H1 (cell line): ENCODE measurements at regions not wholly inside any gene's neighbourhood (a gene's known extent, or its start where the extent isn't known, plus 50 kb on each side); places are given as distances from the start of the nearest gene placed in this dataset.

ENCODE experiments used
- ATF2 ChIP-seq: IDR thresholded peaks from 2 replicates; pipeline ENCODE4 v1.6.1; 2012; ENCODE audit warnings: low read length, inconsistent platforms
- ATF3 ChIP-seq: IDR thresholded peaks from 2 replicates; pipeline ENCODE4 v1.6.1; 2011; ENCODE audit warnings: low read depth, mild to moderate bottlenecking, low read length; ENCODE audit not compliant: insufficient read depth
- CHD7 ChIP-seq: fragments of 300-600 bp; sonication (generic); IDR thresholded peaks from 2 replicates; pipeline ENCODE4 v1.7.1; 2012; ENCODE audit warnings: low read length, moderate library complexity, mild to moderate bottlenecking, inconsistent platforms; ENCODE audit not compliant: insufficient replicate concordance
- CTCF ChIP-seq, 3 experiments: IDR thresholded peaks; 1 replicate in 2 of 3; 2 replicates in 1 of 3; pipeline versions ENCODE4 v1.5.1 to v1.6.1; 2011; ENCODE audit warnings: low read length in 3 of 3, mild to moderate bottlenecking in 3 of 3, inconsistent platforms in 2 of 3, low read depth in 1 of 3, moderate library complexity in 1 of 3; ENCODE audit not compliant: insufficient read depth in 1 of 3; ENCODE audit errors: control extremely low read depth in 1 of 3
- MAX ChIP-seq: IDR thresholded peaks from 2 replicates; pipeline ENCODE4 v1.6.1; 2012; ENCODE audit warnings: inconsistent platforms
- SIN3A ChIP-seq, 2 experiments: IDR thresholded peaks in 1 of 2; conservative IDR thresholded peaks in 1 of 2; 2 replicates each; pipeline ENCODE4 v1.6.1; 2011 to 2012; ENCODE audit warnings: low read length in 2 of 2, improper control_type of control experiment in 1 of 2, low read depth in 1 of 2, mild to moderate bottlenecking in 1 of 2
- SP2 ChIP-seq: IDR thresholded peaks from 2 replicates; pipeline ENCODE4 v1.6.1; 2012; ENCODE audit warnings: mild to moderate bottlenecking, low read length, inconsistent platforms
- SRF ChIP-seq: IDR thresholded peaks from 2 replicates; pipeline ENCODE4 v1.6.1; 2011; ENCODE audit warnings: mild to moderate bottlenecking, low read depth, low read length, moderate library complexity

- no peak for TF ChIP-seq CTCF (IDR thresholded peaks at IDR 0.05; ENCODE audit: control extremely low read depth in 1 of 3, insufficient read depth in 1 of 3, low read depth in 1 of 3, low read length in 3 of 3)
- no peak for TF ChIP-seq SP2
- TF ChIP-seq CHD7: no peak
- no peak for TF ChIP-seq ATF3
- no peak for TF ChIP-seq ATF2
- no peak for TF ChIP-seq MAX
- TF ChIP-seq SIN3A (conservative IDR thresholded peaks at IDR 0.05 in 1 of 2, IDR thresholded peaks at IDR 0.05 in 1 of 2; ENCODE audit: low read depth in 1 of 2, low read length in 2 of 2): no peak
- no peak for TF ChIP-seq SRF
Measured at GRCh38 chr12:5273709-5274108, 158.2 kb upstream of the NTF3 start.
